ENCODE measurements at regions not wholly inside any gene's neighbourhood (a gene's known extent, or its start where the extent isn't known, plus 50 kb on each side); places are given as distances from the start of the nearest gene placed in this dataset.

DNA sequence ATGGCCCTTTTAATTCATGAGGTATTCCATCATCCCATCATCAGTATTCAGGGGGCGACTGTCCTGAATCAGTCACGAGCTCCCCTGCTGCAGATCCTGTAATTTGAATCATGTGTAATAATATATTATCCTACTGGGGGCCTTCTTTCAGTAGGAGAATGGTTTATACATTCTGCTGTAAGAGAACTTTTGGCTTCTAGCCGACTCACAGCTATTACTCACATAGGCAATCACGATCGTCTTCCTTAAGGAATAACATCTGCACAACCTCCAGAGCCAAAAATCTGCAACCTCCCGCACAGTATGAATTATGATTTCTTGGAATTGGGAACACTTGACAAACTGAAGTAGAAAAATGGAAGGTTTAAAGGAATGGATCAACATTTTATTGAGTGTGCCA lies 343.0 kb downstream of the USP25 start:
- no peak for DNase-seq (ENCODE audit: low read depth in 2 of 2)

DNA sequence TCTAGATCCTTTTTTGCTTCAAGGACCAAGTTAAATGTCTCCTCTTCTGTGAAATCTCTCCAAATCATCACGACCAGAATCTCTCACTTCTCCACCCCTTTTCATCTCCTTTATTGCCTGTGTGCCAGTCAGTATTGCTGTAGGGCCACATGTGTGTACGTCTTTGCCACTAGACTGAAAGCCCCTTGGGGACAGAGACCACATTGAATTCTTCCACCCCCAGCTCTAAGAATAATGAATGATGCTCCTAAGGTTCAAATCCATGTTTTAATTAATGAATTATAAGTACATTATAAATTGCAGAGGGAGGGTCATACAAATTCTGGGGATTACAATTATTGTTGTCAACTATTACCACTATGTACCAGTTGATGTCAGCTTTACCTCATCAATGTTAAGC lies 343.8 kb downstream of the USP25 start:
- DNase-seq (ENCODE audit: low read depth in 2 of 2): no peak

DNA sequence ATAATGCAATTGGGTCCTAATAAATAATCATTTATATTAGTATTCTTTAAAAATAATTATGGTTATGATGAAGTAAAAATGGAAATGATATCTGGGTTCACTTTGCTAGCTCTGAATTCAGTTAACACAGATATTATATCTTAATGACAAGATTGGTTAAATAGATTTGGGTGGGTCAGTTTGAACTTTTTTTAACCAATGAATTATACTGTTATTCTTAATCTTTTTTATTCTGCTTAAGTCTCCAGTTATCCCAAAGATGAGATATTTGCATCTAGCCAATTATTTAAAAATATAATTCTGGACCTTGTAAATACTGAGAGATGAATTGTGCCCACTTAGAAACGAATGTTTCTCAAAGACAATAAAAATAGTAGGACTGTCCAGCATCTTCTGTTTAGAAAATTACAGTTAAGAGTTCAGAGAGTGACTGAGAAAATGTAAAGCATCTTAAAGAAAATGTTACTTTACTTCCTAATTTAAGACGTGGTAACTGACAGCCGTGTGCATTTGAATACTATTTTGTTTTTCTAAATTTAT lies 345.2 kb downstream of the USP25 start:
- DNase-seq (ENCODE audit: low read depth in 2 of 2): no peak

DNA sequence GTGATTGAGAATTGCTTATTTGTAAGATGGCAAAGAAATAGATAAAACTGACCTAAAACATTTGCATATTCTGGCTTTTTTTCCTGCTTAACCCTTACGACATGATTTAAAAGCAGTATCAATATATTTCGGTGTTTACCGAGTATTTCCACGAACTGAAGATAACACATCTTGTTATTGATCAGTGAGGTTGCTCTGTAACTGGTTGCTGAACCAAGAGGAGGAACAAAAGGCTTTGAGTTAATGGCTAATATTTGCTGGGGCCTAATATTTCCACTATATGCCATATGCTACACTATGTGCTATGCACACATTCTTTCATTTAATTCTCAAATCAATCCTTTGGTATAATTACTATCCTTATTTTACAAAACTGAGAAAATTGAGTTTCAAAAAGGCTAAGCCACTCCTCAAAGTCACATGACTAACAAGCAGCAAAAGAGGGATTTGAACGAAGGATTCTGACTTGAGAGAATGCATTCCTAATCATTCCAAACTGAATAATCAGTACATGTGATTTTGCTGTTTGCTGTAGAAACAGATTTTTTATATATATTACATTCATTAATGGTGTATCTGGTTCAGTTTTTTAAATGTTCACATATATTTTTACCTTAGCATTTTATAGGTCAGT lies 346.0 kb downstream of the USP25 start:
- no peak for DNase-seq (ENCODE audit: low read depth in 2 of 2)

DNA sequence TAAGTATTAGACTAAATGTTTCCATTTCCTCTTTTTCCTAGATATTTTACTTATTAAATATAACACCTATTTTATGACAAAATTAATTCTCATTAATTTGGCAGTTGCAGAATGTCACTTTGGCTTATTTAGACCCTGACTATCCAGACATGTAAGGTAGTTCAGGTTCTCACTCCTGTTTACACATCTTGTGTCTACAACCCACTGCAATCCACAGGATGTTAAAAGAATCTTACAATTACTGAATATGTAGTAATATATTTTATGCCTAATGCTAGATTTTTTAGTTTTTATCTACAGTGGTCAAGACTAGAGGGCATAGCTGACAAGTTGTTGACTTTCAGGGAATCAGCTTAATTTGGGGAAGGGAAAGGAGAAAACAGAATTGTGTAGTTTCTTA lies 346.7 kb downstream of the USP25 start:
- DNase-seq (ENCODE audit: low read depth in 2 of 2): no peak

DNA sequence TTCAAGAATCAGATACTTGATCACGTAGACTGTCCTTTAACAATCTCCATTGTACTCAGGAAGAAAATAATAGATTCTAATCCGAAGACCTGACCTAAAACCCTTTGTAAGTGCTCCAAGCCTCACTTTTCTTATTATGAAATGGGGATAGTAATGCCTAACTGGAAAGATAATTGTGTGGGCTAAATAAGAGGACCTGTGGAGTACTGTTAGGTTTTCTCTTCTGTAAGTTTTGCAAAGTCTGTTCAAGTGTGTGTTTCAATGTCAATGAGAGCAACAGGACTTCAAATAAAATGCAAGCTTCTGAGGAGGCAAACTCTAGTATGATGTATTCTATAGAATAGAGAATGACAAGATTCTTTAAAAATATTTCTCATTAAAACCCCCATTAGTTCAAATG lies 348.6 kb downstream of the USP25 start:
- DNase-seq (ENCODE audit: low read depth in 2 of 2): no peak

DNA sequence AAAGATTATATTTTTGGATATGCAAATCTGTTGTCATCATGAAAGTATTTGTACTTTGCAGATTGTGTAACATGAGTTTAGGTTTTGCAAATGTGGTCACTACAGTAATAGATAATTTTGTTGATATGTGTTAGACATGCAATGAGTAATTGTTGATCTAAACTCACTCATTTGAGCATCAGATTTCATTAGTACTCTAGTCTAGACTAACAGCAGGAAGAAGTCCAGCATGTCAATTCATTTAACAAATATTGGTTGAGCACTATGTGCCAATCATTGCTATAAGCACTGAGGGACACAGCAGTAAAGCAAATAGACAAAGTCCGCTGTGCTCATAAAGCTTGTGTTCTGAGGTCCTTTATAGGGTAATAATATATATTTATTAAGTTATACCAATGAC lies 350.0 kb downstream of the USP25 start:
- no peak for DNase-seq (ENCODE audit: low read depth in 2 of 2)

DNA sequence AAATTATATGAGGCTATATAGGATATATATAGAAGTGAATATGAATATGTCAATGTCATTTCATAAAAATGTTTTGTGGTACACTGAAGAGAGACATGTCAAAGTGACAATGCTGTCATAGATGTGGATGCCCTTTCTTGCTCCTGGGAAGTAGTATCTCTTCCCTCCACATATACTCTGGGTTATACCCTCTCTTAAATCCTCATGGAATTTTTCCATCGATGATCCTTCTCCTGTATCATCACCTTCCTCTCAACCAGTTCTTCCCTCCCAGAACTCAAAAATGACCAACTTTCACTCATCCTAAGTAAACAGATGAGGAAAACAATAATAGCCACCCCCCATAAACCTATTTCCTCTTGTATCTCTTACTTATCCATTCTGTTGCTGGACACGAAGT lies 351.5 kb downstream of the USP25 start:
- no peak for DNase-seq (ENCODE audit: low read depth in 2 of 2)

DNA sequence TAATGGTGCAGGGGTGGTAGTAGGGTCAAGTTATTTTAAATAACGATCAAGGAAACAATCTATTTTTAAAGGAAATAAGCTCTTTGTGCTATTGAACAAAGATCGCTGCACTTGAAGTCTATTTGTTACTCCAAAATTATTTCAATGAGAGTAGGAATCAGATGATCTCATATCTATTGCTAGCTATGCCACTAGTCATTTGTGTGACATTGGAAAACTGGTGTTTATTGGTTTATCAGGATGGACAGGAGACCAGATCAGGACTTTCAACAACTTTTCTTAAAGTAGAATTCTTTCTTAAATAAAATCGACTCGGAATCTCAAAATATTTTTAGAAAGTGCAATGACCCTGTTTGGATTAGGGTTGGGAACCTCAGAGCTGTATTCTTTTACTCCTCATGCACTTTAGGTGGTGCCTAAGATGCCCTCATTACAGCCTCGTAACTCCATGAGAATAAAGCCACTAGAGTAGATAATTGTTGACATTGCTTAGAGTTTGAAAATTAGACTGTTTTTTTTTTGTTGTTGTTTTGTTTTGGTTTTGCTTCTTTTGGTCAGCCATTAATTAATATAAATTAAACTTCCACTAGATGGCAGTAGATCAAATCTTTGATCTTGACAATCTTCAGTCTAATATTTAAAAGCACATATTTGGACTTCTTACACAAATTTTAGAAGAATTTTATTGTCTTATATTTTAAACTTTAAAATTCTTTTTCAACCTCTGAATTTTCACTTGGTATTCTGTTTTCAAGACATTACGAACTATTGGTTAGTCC lies 352.4 kb downstream of the USP25 start:
- DNase-seq (ENCODE audit: low read depth in 2 of 2): no peak

DNA sequence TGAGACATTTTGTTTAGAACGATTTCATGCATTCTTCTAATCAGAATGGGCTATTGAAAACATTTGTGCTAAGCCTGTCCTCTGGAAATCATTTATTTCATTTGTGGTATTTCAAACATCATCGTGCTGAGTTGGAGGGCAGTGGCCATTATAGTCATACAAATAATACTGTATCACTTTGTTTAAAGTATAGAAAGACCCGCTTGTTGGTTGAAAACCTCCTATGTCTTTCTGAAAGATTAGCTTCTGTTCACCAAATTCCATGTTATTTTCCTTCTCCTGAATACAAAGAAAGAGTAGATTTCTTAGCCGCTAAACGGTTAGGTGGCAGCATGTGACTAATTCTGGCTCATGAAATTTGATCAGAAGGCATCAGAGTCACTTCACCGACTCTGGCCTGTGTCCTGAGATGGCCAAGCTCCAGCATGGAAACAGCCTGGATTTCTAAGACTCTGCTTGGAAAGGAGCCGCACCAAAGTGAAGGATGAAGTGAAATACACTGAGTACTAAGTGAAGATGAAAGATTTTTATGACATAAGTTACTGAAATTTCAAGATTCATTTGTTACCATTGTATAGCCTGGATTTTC lies 355.1 kb downstream of the USP25 start:
- DNase-seq (ENCODE audit: low read depth in 2 of 2): no peak

DNA sequence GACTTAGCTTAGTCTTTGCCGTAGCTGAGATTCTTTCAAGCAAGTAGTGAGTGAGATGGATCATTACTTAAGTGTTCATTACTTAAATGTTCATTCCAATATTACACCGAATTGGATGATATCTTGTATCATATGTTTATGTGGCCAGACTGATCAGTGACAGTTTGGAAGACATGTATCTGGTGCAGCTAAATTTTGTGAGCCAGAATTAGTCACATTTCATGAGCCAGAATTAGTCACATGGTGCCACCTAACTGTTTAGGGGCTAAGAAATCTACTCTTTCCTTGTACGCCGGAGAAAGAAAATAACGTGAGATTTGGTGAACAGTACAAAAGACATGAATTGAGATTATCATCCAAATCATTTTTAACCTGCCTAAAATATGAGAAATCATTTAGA lies 355.6 kb downstream of the USP25 start:
- DNase-seq (ENCODE audit: low read depth in 2 of 2): no peak

DNA sequence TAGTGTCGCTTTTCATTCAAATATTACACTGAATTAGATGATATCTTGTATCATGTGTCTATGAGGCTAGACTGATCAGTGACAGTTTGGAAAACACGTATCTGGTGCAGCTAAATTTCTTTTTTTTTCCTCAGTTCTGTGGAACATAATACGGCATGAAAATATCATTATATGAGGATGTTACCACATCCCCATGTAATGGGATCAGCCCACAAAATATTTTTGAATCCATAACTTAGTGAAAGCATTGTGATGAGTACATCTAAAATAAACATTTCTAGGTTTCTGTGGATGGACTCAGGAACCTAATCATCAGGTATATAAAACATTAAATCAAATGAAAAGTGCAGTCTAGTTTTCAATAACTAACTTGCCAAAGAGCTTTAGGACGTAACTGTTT lies 356.3 kb downstream of the USP25 start:
- DNase-seq (ENCODE audit: low read depth in 2 of 2): no peak

DNA sequence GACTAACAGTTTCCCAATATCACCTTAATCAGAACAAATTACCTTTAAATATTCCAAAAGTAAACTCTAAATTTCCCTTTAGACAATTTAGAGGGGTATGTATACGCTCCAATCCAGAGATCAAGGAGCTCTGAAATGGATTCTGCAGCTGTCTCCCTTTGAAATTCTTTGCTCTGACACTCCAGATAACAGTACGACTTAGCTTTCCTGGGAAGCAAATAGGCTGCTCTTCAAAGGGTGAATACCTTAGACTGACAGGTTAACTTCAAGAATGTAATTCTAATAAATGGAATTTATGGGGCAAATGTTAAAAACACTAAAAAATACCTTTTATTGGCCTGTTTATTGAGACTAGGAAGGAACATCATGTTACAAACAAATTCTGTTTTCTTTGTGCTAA lies 357.2 kb downstream of the USP25 start:
- no peak for DNase-seq (ENCODE audit: low read depth in 2 of 2)

DNA sequence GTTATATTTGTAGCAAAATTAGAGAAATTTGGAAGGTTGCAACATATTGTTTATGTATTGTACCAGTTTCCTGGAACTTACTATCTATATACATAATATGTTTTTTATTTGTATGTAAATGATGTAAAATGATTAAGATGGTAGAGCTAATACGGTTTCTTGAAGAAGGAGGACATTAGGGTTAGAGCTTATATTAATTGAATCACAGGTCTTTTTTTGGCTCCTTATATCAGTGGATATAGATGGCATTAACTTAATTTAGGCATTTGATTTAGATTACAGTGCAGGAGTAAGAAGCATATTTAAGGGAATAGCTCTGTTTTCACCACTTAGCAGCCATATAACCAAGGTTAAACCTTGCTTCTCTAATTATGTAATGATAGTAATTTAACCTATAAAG lies 357.7 kb downstream of the USP25 start:
- no peak for DNase-seq (ENCODE audit: low read depth in 2 of 2)

DNA sequence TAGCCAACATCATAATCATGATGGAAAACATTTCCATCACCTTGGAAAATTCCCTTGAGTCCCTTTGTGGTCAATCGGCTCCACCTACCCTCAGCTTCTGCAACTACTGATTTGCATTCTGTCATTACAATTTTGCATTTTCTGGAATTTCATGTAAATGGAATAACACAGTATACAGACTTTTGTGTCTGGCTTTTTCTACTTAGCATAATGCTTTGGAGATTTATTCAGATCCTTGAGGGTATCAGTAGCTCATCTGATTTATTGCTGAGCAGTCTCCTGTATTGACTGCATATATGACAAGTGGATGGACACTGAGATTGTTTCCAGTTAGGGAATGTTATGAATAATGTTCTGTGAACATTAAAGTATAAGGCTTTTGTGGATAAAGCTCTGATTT lies 358.3 kb downstream of the USP25 start:
- DNase-seq (ENCODE audit: low read depth in 2 of 2): no peak

DNA sequence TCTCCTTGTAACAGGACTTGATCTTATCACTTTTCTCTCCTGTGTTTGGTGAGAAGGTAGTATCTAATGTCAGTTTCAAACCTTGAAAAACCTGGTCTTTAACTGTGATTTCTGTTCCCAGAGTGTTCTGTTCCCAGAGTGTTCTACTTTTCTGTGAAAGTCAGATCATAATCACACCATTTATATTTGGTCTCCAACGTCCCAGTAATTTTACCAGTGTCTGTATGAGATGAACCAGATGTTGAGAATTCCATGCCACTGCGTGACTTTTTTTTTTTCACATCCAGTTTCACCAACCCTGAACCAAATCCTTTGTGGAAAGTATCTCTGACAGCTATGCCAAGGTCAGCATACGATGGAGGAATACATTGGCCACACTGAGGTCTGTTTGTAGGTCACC lies 365.2 kb downstream of the USP25 start:
- no peak for DNase-seq (ENCODE audit: low read depth in 2 of 2)

DNA sequence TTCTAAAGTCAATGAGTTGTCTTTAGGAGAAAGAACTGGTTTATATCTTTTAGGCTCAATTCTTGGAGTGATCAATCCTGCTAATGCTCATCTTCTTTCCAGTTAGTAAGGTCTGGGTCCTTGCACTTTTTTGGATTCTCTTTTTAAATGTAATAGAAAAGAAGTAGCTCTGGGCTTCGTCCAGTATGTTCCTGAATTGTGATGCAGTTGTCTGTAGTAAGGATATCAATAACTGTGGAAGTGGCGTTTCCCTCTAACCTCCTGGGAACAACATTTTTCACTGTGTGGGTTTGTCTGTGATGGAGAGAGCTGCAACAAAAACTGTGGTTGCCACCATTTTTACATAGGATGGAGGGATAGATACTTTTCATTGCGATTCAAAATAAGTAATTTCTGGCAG lies 367.2 kb downstream of the USP25 start:
- DNase-seq (ENCODE audit: low read depth in 2 of 2): no peak

DNA sequence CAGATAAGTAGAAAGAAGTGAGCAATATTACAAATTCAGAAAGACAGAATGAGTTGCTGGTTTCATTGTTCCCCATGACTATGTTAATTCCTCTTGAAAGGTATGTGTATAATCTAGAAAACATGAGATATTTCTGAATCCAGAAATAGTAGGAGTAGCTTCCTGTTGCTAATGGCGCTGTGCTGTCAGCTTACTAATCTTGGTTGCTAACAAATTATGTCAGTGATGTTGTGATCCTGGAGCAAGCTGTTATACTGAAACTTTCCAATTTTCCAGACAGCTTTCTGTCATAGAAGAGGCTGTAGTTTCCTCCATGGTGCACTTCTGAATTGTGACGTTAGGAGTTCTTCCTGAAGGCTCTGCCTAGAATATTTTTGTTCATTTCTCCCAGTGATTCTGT lies 372.3 kb downstream of the USP25 start:
- no peak for DNase-seq (ENCODE audit: low read depth in 2 of 2)

DNA sequence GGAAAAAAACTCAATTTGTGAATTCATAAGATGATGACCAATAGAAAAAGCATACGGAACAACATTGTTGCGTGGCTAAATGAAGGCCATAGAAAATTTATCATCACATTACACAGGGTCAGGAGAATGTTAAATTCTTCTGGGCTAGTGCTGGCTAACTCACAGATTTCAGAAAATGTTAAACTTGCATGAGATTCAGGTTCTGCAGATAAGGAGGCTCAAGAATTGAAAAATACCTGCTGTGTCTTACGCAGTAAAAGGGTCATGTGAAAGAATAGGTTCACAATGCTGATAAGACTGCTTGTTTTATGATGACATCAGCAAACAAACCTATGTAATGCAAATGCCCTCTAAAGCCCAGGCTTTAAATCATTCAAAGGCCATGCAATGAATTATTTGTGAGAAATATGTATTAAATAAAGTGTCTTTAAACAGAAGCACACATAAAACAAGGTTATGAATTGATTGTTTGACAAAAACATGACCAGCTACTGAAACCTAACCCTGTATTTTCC lies 378.8 kb downstream of the USP25 start:
- DNase-seq (ENCODE audit: low read depth in 2 of 2): no peak

DNA sequence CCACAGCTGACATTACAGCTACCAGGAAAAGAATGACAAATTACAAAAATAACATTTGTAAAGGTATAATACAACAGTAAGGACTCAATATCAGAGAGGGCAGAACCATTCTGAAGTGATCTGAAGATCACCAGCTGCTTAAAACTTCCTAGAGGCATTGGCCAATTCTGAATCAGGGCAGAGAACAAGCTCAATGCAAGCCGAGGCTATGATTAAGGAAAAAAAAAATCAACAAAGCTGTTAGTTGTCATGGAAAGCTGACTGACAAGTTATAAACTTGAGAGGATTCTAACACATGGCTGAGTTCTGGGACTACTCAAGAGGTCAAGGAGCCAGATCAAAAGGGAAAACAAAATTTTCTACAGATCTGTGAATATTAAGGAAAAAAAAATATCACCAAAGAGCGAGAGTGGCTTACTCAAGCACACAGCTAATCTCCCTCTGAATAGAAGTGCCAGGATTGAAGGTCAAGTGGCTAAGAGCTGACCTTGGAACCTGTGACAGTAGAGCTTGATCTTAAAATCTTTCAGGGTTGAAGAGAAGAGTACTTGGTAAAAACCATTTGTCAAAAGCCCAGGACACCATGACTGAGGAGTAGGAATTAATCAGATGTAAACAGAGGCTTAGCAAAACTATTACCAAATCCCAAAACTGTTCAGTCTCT lies 383.4 kb downstream of the USP25 start:
- DNase-seq (ENCODE audit: low read depth in 2 of 2): no peak

DNA sequence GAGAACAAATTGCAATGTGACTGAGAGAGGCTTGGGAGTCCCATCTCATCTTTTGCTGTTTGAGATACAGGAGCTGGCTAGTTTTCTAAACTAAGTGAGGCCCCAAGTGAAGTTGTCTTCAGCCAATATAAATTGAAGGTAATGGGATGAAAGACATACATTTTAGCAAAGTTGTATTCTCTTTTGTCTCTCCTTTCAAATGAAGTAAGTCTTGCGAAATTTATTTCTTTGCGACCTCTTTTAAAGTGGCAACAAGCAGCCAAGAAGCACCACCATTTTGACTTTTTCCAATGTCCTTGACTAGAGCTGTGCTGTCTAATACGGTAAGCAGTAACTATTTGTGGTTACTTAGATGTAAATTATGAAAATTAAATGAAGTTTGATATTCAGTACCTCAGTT lies 385.7 kb downstream of the USP25 start:
- DNase-seq (ENCODE audit: low read depth in 2 of 2): no peak

DNA sequence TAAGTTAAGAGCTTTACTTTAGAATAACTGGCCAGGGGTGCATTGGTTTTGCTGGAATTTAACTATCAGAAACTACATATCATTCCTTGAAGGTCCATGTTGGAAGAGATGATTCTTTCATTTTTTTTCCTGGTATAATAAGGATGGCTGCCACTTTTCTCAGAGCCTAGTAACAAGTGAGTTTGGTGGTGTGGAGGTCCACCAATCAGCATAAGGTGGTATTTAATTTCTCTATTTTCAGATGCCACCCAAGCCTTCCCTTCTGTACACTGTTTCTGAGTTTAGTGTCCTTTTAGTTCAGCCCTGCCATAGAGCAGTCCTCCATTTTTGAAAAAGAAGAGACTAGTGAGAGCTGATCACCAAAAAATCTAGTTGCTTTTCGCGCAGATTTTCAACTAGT lies 386.3 kb downstream of the USP25 start:
- DNase-seq (ENCODE audit: low read depth in 2 of 2): no peak

All from stimulated activated CD8-positive, alpha-beta memory T cell treated with anti-CD3 and anti-CD28 coated beads, Interleukin-7, amount 100 ng/mL, for 1 hour (primary cell).